ENCODE measurements at regions not wholly inside any gene's neighbourhood (a gene's known extent, or its start where the extent isn't known, plus 50 kb on each side); places are given as distances from the start of the nearest gene placed in this dataset.

DNA sequence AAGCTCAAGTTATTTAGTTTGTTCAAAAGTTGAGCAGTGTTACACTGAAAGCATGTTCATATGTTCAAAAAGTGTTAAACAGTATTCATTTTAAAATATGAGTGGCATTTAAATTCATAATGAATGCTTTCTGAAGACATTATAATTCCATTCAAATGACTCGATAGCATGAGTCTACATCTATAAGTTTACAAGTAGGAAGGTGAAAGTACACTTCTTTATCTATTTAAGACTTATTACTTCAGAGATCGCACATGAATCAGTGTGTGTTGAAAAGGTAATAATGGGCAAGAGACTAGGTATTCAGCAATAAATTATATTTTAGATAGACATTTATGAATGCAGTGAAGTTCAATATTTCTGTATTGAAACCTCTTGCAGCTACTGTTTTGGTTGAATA, 456.1 kb downstream of the GRXCR1 start:
- no peak for TF ChIP-seq CTCF (IDR thresholded peaks at IDR 0.05; ENCODE audit: low read depth, low read length)
- ChIA-PET POLR2A (no interaction called here), CTCF (no interaction called here)
- Histone ChIP-seq H3K4me3 (ENCODE audit: low read depth, low read length) (no peak overlapping the region), H3K27ac (ENCODE audit: low read depth, low read length) (no peak overlapping the region), H3K9me3 (ENCODE audit: control insufficient read depth, insufficient read depth, low read length) (no peaks in the 10 kb centered on the region), H3K27me3 (ENCODE audit: control insufficient read depth, insufficient read depth, low read length) (no peaks in the 10 kb centered on the region)
- no peak for DNase-seq (ENCODE audit: low read depth, low spot score)

DNA sequence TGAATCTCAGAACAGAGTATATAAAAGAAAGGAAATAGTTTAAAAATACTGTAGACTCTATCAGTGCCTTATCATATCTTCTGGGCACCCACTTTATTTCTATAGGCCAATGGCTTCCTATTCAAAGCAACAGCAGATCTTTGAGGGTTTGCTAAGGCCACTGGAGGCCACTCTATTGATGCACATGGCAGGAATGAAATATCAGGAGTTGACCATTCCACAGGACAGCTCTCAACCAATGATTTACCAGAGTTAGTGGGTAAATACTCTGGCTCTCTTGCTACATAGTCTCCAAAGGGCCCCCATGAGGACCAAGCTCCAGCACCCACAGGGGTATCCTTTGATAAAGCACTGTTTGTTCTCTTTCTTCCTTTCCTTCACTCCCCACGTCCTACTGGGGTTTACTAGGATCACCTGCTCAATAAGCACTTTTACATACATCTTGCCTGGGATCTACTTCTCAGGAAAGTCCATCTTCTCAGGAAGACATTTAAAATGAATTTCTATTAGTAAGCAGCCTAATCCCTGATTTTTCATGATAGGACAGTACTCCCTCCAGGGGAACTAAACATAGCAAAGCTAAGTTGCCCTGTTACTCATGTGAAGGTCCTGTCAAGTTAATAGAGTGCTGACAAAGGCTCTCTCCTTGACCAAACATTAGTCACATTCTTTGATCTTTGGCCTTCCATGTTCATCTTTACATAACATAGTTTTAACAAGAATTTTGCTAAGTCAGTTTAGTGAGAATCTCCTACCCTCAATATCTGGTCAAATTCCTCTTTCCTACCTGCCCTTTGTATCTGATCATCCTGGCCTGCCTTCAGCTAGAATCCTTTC, 459.7 kb downstream of the GRXCR1 start:
- POLR2A ChIA-PET, result no interaction called here
- CTCF ChIA-PET, result no interaction called here
- Histone ChIP-seq H3K27ac (ENCODE audit: low read depth, low read length) (no peak overlapping the region), H3K4me3 (ENCODE audit: low read depth, low read length) (no peak overlapping the region), H3K27me3 (ENCODE audit: control insufficient read depth, insufficient read depth, low read length) (no peaks in the 10 kb centered on the region), H3K9me3 (ENCODE audit: control insufficient read depth, insufficient read depth, low read length) (no peaks in the 10 kb centered on the region)
- TF ChIP-seq CTCF (IDR thresholded peaks at IDR 0.05; ENCODE audit: low read depth, low read length), result no peak
- DNase-seq (ENCODE audit: low read depth, low spot score), result no peak

DNA sequence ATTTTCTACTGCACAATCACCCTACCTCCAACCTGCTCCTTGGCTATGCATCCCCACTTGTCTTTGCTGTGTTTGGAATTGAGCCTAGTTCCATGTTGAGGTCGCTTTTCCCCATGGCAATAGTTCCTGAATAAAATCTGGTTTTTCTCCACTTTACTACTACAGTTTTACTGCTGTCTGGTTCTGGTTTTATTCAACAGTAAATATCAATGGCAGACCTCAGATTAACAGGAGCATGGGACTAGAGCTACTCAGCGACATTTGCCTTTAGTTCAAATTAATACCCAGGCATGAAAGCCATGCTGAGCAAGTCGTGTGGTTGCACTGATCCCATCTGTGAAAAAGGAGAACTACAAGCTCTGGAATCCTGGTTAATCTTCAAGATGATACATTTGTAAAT, 460.3 kb downstream of the GRXCR1 start:
- DNase-seq (ENCODE audit: low read depth, low spot score), result no peak
- POLR2A ChIA-PET, result no interaction called here
- TF ChIP-seq CTCF (IDR thresholded peaks at IDR 0.05; ENCODE audit: low read depth, low read length), result no peak
- CTCF ChIA-PET, result no interaction called here
- no peaks in the 10 kb centered on the region for H3K27me3 ChIP-seq (ENCODE audit: control insufficient read depth, insufficient read depth, low read length)
- H3K9me3 ChIP-seq (ENCODE audit: control insufficient read depth, insufficient read depth, low read length), result no peaks in the 10 kb centered on the region
- no peak overlapping the region for H3K4me3 ChIP-seq (ENCODE audit: low read depth, low read length)
- no peak overlapping the region for H3K27ac ChIP-seq (ENCODE audit: low read depth, low read length)

DNA sequence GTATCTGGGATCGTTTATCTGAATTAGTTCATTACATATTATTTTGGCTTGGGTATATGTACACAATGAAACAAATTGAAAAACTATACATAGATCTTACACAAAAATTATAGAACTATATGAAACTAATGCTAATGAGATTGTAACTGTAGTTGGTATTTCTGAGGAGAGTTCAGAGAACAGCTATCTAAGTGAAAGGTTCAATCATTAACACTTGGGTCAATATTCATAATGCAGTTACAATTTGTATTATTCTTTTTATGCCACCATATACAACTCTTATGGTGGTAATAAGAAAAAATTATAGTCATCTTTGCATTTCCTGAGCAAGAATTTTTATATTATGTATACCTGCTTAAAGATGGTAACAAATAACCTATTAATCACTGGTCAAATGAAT, 461.0 kb downstream of the GRXCR1 start:
- no peak for TF ChIP-seq CTCF (IDR thresholded peaks at IDR 0.05; ENCODE audit: low read depth, low read length)
- Histone ChIP-seq H3K27ac (ENCODE audit: low read depth, low read length) (no peak overlapping the region), H3K27me3 (ENCODE audit: control insufficient read depth, insufficient read depth, low read length) (no peaks in the 10 kb centered on the region), H3K4me3 (ENCODE audit: low read depth, low read length) (no peak overlapping the region), H3K9me3 (ENCODE audit: control insufficient read depth, insufficient read depth, low read length) (no peaks in the 10 kb centered on the region)
- ChIA-PET CTCF (no interaction called here), POLR2A (no interaction called here)
- no peak for DNase-seq (ENCODE audit: low read depth, low spot score)

DNA sequence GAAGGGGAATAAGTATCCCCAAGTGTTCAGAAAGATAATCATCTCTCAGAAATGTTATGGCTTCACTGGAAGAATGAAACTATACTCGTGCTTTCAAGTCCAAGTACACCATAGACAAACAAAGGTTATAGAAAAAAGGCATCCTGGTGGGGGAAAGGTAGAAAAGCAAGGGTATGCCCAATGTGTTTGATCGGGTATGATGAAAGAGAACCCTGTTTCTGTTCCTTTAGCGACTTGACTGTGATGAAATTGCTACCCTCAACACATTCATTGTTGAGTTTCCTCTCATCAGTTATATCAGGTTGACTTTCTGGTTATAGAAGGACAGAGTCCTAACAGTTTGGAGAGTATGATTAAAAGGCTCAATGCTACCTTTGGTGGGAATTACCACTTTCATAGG, 464.3 kb downstream of the GRXCR1 start:
- DNase-seq (ENCODE audit: low read depth, low spot score), result no peak
- H3K27me3 ChIP-seq (ENCODE audit: control insufficient read depth, insufficient read depth, low read length), result no peaks in the 10 kb centered on the region
- H3K9me3 ChIP-seq (ENCODE audit: control insufficient read depth, insufficient read depth, low read length), result no peaks in the 10 kb centered on the region
- ChIA-PET CTCF (no interaction called here), POLR2A (no interaction called here)
- no peak overlapping the region for H3K4me3 ChIP-seq (ENCODE audit: low read depth, low read length)
- H3K27ac ChIP-seq (ENCODE audit: low read depth, low read length), result no peak overlapping the region
- TF ChIP-seq CTCF (IDR thresholded peaks at IDR 0.05; ENCODE audit: low read depth, low read length), result no peak
